Thyroid gland (tissue), 4 donors: ENCODE measurements at regions not wholly inside any gene's neighbourhood (a gene's known extent, or its start where the extent isn't known, plus 50 kb on each side); places are given as distances from the start of the nearest gene placed in this dataset.

Experiments
- CTCF ChIP-seq, 6 experiments: fragments of 200-600 bp in 3 of 6; fragments of 450-650 bp in 3 of 6; sonication (generic) in 3 of 6; IDR thresholded peaks; one replicate each; pipeline ENCODE4 v1.5.1; 2016 to 2019; ENCODE audit warnings: antibody characterized with exemption in 6 of 6, mild to moderate bottlenecking in 2 of 6, inconsistent platforms in 1 of 6, moderate library complexity in 1 of 6
- POLR2A ChIP-seq, 2 donors: fragments of 450-650 bp; IDR thresholded peaks; one replicate each; pipeline ENCODE4 v1.6.1; 2017; ENCODE audit warnings: antibody characterized with exemption in 2 of 2, mild to moderate bottlenecking in 2 of 2, moderate library complexity in 1 of 2

GRCh38 chr9:75775166-75775565 is 115.3 kb upstream of the PCSK5 start:
- TF ChIP-seq CTCF (IDR thresholded peaks at IDR 0.05) (no peak), POLR2A (IDR thresholded peaks at IDR 0.05) (no peak)
